Fibroblast of skin of abdomen (primary cell): ENCODE measurements at regions not wholly inside any gene's neighbourhood (a gene's known extent, or its start where the extent isn't known, plus 50 kb on each side); places are given as distances from the start of the nearest gene placed in this dataset.
A peak's percentile ranks its signal among the peaks of the same experiment; 100 is the strongest.

ENCODE experiments used
- DNase-seq: peaks from one replicate; pipeline ENCODE4 v3.0.0-alpha.2; 2013

DNA sequence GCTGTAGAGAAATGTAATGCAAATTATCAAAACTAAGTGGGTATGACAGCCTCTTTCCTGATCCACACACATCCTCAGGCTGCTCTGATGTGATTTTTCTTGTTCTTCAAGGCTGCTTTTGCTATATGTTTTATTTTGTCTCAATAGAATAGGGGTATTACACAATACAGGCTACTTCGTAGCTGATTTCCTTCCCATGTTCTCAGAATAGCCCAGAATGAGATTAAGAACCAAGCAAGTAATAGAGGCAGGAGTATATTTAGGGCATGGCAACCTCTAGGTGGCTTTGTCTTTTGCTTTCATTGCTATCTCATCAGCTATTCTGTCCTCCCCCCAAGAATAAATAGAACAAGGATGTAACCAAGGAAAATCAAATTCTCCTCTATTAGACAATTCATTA lies 241.8 kb downstream of the ALDH8A1 start:
- no peak for DNase-seq

DNA sequence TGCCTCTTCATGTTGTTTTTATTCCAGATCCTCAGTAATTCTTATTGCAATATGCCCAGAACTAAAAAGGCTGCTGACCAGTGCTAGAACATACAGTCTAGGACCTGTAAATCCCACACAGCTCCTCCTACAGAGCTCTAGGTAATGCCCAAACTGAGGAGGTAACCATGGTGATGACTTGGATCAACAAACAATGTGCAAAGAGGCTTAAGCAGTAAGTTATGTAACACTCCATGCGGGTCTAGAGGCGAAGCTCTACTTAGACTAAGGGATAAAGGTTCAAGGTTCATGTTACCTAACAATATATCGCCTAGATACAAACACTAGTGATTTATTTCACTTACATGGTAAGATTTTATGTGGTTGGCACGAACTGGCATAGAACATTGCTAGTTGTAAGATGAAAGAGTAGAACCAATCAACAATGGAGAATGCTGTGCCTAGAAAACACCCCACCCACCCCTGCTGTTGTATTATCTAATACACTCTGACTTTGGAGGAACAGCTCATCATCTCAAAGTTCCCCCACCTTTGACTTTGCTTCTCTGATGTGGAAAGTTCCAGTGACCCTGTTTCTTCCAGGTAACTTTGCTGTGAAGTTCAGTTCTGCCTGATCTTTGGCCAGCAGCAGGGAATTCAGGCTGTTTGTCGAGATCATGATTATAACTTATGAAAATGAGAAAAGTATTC lies 242.4 kb downstream of the ALDH8A1 start:
- peak; percentile 51 for DNase-seq

DNA sequence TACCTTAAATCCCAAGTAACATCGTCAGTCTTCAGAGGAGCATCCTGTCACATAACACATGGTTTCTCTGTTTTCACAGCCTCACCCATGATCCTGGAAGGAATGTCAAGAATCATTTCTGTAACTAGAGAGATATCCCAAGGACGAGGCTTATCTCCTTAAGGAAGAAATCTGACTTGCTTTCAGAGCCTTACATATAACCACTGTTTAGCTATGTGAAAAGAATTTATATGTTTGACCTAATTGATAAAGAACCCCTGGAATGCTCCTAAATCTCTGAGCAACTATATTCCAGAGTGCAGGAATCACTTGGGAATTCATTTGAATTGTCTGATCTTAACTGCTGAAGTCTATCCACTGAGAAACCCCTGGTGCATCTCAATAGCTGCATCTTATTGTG lies 243.1 kb downstream of the ALDH8A1 start:
- peak; percentile 85 for DNase-seq

GRCh38 chr6:134706153-134706552 lies 243.7 kb downstream of the ALDH8A1 start:
- no peak for DNase-seq

DNA sequence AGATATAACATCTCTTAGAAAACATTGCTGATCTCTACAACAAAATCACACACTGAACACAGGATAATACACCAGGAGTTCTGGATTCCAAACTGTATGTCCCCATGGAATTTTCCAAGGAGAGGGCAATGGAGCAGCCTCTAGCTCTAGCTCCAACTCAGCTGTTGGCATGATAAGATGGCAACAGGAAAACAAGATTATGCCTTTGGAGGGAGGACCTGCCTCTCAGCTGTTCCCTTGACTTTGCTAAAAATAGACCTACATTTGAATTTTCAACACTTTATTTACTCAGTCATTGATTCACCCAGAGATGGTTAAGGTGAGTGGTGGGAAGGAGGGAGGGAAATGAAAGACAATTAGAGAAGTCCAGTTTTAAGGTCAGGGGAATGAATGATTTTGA lies 246.7 kb downstream of the ALDH8A1 start:
- DNase-seq: no peak

DNA sequence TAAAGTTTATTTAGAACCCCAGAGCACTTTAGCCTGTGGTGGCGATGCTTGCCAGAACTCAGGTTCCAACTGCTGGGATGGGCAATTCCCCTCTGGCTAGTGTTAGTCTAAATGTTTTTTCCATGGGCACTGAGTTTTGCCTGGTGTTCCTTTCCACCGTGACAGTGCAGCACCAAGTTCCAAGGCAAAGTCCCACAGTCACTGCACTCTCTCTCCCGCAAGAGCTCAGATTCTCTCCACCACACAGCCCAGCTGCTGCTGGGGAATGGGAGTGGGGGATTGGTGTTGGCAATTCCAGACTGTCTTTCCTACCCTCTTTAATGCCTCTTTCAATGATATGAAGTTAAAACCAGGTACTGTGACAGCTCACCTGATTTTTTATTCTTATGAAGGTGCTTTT lies 247.6 kb downstream of the ALDH8A1 start:
- no peak for DNase-seq

GRCh38 chr6:134701301-134701700 lies 248.6 kb downstream of the ALDH8A1 start:
- no peak for DNase-seq

GRCh38 chr6:134698228-134698627 lies 251.7 kb downstream of the ALDH8A1 start:
- DNase-seq: peak; percentile 60

DNA sequence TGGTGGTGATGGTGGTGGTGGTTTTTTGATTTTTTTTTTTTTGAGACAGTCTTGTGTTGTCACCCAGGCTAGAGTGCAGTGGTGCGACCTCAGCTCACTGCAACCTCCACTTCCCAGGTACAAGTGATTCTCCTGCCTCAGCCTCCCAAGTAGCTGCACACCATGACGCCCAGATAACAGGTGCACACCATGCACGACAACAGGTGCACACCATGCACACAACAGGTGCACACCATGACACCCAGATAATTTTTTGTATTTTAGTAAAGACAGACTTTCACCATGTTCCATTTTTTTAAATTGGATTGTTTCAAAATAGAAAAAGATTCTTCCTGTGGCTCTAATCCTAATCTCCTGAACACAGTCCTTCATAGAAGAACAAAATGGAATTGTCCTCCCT lies 257.9 kb downstream of the ALDH8A1 start:
- DNase-seq: no peak

DNA sequence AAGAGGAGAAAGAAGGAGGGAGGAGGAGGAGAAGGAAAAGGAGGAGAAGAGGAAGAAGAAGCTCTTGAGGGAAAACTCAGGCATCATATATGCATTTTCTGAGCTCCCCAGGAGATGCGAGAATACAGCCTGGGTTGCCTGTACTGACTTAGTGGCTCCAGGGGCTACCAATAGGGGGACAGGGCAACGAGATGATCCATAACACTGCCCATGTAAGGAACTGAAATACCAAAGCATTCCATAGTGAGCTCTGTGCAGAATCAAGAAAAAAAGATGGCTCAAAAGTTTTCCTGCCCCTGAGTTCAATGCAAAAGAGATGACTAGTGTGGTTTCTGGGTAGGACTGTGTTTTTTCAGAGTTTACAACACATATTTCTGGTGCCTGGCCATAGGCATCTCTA lies 258.7 kb downstream of the ALDH8A1 start:
- no peak for DNase-seq

DNA sequence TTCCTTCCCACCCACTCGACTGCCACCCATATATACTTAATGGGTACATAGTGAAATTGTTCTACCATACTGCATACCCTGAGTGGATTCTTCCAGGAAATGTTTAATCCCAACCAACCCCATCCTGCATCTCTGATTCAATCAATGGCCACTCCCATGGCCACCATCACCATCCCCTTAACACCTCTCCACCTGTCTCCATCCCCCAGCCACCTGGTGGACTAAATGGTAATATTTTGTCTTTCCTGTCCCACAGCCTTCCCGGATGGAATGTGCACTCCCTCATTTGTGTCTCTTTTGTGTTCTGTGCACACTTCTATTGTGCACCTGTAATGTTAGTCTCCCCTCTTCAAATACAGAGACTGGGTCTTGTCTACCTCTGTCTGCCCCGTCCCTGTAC lies 259.9 kb downstream of the ALDH8A1 start:
- no peak for DNase-seq

- DNase-seq: no peak
These were observed 260.3 kb downstream of the ALDH8A1 start for GRCh38 chr6:134689641-134690040.

DNA sequence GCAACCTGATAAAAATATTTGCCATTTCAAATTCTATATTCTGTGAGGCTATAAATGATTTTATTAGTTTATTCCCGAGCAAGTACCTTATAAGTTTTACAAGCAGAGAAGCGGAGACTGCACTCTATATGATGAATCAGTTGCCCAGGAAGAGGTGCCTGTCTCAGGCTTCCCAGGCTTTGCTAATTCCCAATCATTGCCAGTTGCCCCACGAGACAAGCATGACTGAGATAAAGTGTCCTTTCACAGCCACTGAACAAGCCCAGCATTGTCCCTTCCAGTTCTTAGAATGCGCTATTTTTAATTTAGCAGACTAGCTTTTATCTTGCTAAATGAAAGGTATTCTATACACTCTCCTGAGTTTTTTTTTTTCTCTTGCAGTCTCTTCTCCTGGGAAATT lies 260.7 kb downstream of the ALDH8A1 start:
- DNase-seq: no peak

DNA sequence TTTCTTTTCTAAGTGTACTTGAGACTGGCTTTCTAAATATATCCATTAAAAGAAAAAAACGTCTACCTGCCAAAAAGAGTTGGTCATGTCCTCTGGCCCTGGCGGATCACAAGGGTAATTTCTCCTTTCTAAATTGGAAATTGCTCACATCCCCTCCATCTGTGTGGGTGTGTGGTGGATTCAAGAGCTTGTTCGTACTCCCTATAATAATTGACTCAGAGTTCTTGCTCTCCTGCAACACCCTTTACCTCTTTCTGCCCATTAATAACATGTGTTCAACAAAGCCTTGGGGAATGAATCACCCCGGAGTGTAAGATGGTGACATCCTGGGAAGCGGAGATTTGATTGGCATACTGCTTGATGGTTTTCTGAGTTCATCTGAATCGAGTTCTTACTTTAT lies 263.8 kb downstream of the ALDH8A1 start:
- peak; percentile 44 for DNase-seq

DNA sequence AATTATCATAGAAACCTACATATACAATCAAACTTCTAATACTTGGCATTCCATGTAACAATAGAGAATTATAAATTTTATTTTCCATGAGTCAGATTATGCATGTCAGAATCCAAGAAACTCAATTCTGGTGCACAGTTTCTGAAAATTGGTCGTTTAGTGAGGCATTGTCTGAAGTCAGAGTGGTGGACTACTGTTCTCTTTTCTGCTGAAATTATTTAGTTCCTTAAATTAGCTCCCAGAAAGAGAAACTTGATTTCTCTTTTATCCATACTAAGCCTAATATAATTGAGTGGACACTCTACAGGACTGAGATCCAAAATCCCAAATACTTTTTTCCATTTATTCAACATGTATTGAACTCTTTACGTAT lies 265.5 kb downstream of the ALDH8A1 start:
- no peak for DNase-seq

DNA sequence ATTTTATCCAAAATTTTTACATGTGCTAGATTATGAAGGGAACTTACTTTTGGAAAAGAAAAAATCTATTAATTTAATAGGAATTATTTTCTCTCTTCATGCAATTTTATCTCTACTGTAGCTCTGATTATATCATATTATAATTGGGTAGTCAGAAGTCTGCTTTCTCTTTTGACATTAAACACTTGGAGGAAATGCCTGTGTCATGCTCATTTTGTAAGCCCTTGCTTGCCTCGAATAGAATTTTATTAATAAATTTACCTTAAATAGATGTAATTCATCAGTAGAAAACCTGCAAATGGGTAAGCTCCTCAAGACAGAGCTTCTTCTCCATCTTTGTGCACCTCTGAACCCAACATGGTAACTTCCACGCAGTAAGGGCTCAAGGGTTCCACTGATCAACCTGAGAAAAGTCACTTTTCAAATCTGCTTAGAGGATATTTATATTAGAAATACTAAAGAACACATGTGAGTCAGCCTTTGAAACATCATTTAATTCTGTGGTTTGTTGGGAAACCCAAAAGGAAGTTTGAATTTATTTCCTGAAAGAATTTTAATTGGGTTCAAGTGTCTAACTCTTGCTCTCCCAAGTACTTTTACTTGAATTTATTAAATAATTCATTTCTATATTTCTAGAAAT lies 266.0 kb downstream of the ALDH8A1 start:
- peak; percentile 66 for DNase-seq

DNA sequence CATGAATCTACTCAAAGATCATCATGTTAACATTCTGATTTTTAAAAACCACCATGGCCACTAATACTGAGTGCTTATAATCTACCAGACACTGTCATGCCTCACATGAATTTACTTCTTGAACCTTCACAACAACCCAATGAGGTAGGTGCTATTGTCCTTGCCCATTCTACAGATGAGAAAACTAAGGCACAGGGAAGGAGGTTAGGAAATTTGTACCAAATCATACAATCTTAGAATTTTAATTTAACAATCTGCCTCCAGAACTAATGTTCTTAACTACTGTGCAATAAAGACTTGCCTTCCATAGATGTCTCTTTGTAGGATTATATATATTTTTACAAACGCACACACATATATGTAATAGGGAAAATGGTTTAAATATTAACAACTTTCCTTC lies 269.5 kb downstream of the ALDH8A1 start:
- DNase-seq: no peak

DNA sequence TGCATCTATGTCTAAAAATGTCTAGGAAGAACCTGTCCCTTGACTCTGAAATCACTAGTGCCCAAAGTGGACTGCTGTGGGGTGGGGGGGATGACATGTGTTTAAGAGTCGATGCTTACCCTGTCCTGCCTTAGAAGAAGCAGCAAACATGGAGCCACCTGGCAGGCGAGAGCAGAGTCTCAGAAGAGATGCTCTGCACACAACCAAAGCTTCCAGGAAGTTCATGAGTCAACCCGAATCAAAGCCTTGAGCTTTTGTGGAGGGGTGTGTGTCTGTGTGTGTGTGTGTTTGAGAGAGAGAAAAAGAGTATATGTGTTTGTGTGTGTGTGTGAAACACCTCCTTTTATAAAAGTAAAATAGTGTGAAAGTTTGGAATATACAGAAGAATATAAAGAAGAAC lies 269.9 kb downstream of the ALDH8A1 start:
- DNase-seq: no peak

DNA sequence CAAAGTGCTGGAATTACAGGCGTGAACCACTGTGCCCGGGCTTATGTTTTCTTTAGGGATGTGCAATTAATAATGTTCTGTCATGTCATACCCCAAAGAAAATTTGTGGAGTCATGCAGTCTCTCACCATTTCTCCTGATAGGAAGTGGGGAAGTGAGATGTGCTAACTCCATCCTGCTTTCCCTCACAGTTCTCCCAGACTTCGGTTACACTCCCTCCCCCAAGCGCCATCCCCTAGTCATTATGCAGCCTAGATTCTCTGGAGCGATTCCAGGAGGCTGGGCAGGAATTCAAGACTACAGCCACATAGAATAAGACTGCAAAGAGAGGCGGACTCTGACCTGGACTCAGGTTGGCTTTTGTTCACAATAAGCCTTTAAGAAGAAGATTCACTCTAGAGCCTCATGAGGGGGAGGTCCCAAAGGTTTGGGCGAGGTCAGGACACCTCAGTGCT lies 271.4 kb downstream of the ALDH8A1 start:
- DNase-seq: peak; percentile 91

GRCh38 chr6:134676307-134677281 lies 273.3 kb downstream of the ALDH8A1 start:
- peak; percentile 69 for DNase-seq

DNA sequence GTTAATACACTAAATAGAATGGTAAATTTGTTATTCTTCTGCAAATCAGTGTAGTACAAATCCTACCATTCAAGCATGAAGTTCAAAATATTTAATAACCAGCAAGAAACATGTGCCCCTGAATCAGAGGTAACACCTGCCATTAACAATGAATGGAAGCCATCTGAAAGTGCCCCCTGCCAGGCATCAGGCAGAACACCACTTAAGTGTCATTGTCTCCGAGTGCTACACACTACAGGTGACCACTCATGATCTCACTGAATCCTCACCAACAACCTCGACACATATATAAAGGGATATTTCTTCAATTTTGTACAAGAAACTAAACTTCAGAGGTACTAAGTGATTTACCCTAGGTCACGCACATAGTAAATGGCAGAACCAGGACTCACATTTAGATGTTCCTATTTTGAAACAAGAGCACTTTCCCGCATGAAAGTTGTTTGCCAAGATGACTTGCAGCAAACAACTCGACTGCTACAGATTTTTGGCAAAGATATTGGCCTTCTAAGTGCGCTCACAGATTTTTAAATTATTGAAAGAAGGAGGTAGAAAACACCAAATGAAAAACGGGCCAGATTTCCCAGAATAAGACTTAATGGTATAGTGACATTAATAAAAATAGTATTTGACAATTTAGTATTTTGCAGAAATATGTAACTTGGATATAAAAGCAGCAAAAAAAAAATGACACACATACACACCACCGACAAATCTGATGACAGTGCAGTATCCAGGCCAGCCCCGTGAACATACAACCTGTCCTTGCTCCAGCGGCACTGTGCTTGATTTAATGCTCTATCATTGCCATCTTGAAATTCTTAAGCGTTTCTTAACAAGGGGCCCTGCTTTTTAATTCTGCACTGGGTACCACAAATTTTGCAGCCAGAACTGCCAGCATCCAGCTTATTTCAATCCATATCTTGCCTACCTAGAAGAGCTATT lies 274.5 kb downstream of the ALDH8A1 start:
- no peak for DNase-seq

- no peak for DNase-seq
These were observed 275.3 kb downstream of the ALDH8A1 start for GRCh38 chr6:134674562-134674961.
